SK-N-SH (cell line): ENCODE measurements at regions not wholly inside any gene's neighbourhood (a gene's known extent, or its start where the extent isn't known, plus 50 kb on each side); places are given as distances from the start of the nearest gene placed in this dataset.

Source experiments
- CTCF ChIA-PET: fragments of 300-600, 350-600 bp; formaldehyde crosslinking; extraction: SDS; loops from one replicate; lab custom pipeline; 2021; lab: Yijun Ruan, JAX
- POLR2A ChIA-PET: fragments of 350-600 bp; sonication (Branson Sonifier 250); formaldehyde crosslinking; extraction: SDS; loops from one replicate; lab custom pipeline; 2020; ENCODE audit warnings: antibody characterized with exemption, inconsistent platforms; lab: Yijun Ruan, JAX
- DNase-seq: peaks from one replicate; pipeline ENCODE4 v3.0.0; 2012
- H2AFZ ChIP-seq: fragments of 200-600 bp; sonication (generic); 2 replicates; pipeline ENCODE4 v1.8.1; 2016; ENCODE audit warnings: antibody characterized with exemption, mild to moderate bottlenecking, low read depth
- H3F3A ChIP-seq: fragments of 200-600 bp; sonication (generic); replicated peaks from 2 replicates; pipeline ENCODE3; 2016; ENCODE audit warnings: antibody characterized with exemption, mild to moderate bottlenecking; ENCODE audit not compliant: insufficient read depth
- H3K27ac ChIP-seq, 2 experiments: fragments of 200-500 bp in 1 of 2; fragments of 200-600 bp in 1 of 2; sonication (Bioruptor generic) in 1 of 2; sonication (generic), shearing (Covaris generic) in 1 of 2; 2 replicates each; pipeline versions ENCODE4 v1.5.1 to v1.6.1; 2014 to 2016; ENCODE audit warnings: low read depth in 2 of 2, inconsistent platforms in 1 of 2, low read length in 1 of 2, mild to moderate bottlenecking in 1 of 2, mixed read lengths in 1 of 2
- H3K27me3 ChIP-seq: fragments of 200-600 bp; sonication (generic), shearing (Covaris generic); 2 replicates; pipeline ENCODE4 v1.6.1; 2016; ENCODE audit warnings: mixed run types; ENCODE audit not compliant: insufficient read depth
- H3K36me3 ChIP-seq, 2 experiments: fragments of 200-500 bp in 1 of 2; fragments of 200-600 bp in 1 of 2; sonication (Bioruptor generic) in 1 of 2; sonication (generic) in 1 of 2; replicated peaks in 1 of 2; 2 replicates each; pipeline versions ENCODE3 to v1.5.1; 2014 to 2016; ENCODE audit warnings: low read length in 1 of 2, mild to moderate bottlenecking in 1 of 2; ENCODE audit not compliant: insufficient read depth in 2 of 2, control insufficient read depth in 1 of 2
- H3K4me1 ChIP-seq, 2 experiments: fragments of 200-500 bp in 1 of 2; fragments of 200-600 bp in 1 of 2; sonication (Bioruptor generic) in 1 of 2; sonication (generic), shearing (Covaris generic) in 1 of 2; 2 replicates each; pipeline versions ENCODE4 v1.5.1 to v1.6.1; 2014 to 2016; ENCODE audit warnings: low read depth in 1 of 2, low read length in 1 of 2, mixed run types in 1 of 2; ENCODE audit not compliant: insufficient read depth in 2 of 2, control insufficient read depth in 1 of 2
- H3K4me2 ChIP-seq: fragments of 200-600 bp; sonication (generic), shearing (Covaris generic); 2 replicates; pipeline ENCODE4 v1.6.1; 2017; ENCODE audit warnings: mixed run types
- H3K4me3 ChIP-seq, 2 experiments: fragments of 200-500 bp in 1 of 2; fragments of 200-600 bp in 1 of 2; sonication (Bioruptor generic) in 1 of 2; sonication (generic), shearing (Covaris generic) in 1 of 2; 2 replicates each; pipeline versions ENCODE4 v1.5.1 to v1.8.1; 2014 to 2016; ENCODE audit warnings: low read depth in 2 of 2, inconsistent platforms in 1 of 2, low read length in 1 of 2, mild to moderate bottlenecking in 1 of 2, mixed read lengths in 1 of 2, moderate library complexity in 1 of 2
- H3K79me2 ChIP-seq: fragments of 200-600 bp; sonication (generic); 2 replicates; pipeline ENCODE4 v1.8.1; 2017; ENCODE audit warnings: mild to moderate bottlenecking; ENCODE audit not compliant: insufficient read depth
- H3K9ac ChIP-seq: fragments of 200-600 bp; sonication (generic); 2 replicates; pipeline ENCODE4 v1.6.1; 2017; ENCODE audit warnings: mixed run types
- H3K9me2 ChIP-seq: fragments of 200-600 bp; sonication (generic); 2 replicates; pipeline ENCODE4 v1.6.1; 2017; ENCODE audit warnings: mixed run types
- H3K9me3 ChIP-seq: fragments of 200-600 bp; sonication (generic); 2 replicates; pipeline ENCODE4 v1.6.1; 2017; ENCODE audit warnings: mixed run types, mild to moderate bottlenecking, moderate library complexity
- H4K20me1 ChIP-seq: fragments of 200-600 bp; sonication (generic); 2 replicates; pipeline ENCODE4 v1.6.1; 2017; ENCODE audit warnings: mild to moderate bottlenecking, mixed run types; ENCODE audit not compliant: insufficient read depth
- CHD2 ChIP-seq: fragments of 150-350 bp; IDR thresholded peaks from 2 replicates; pipeline ENCODE4 v1.6.1; 2018; ENCODE audit warnings: low read length; ENCODE audit not compliant: partially characterized antibody
- EP300 ChIP-seq, 2 experiments: IDR thresholded peaks; 2 replicates each; pipeline versions ENCODE4 v1.4.0 to v1.6.1; 2012; ENCODE audit warnings: borderline replicate concordance in 1 of 2, low read depth in 1 of 2, low read length in 1 of 2
- FOSL2 ChIP-seq: IDR thresholded peaks from 2 replicates; pipeline ENCODE4 v1.4.0; 2012; ENCODE audit warnings: low read depth, mild to moderate bottlenecking, moderate library complexity, borderline replicate concordance
- FOXJ3 ChIP-seq: sonication (generic); formaldehyde crosslinking; IDR thresholded peaks from 2 replicates; pipeline ENCODE4 v1.5.1; 2020; ENCODE audit warnings: mild to moderate bottlenecking, missing genetic modification reagents
- FOXM1 ChIP-seq: IDR thresholded peaks from 2 replicates; pipeline ENCODE4 v1.4.0; 2012; ENCODE audit warnings: low read depth, mild to moderate bottlenecking
- GATA2 ChIP-seq: sonication (generic); formaldehyde crosslinking; IDR thresholded peaks from 2 replicates; pipeline ENCODE4 v1.5.0; 2020; ENCODE audit warnings: mild to moderate bottlenecking, missing genetic modification reagents
- JUND ChIP-seq: IDR thresholded peaks from 2 replicates; pipeline ENCODE4 v1.4.0; 2012
- MXI1 ChIP-seq: IDR thresholded peaks from 2 replicates; pipeline ENCODE4 v1.6.1; 2012; ENCODE audit warnings: mild to moderate bottlenecking, low read depth, low read length, improper control_type of control experiment
- POLR2AphosphoS5 ChIP-seq: IDR thresholded peaks from 2 replicates; pipeline ENCODE4 v1.6.1; 2012; ENCODE audit warnings: low read depth, low read length
- RAD21 ChIP-seq: IDR thresholded peaks from 2 replicates; pipeline ENCODE4 v1.6.1; 2012; ENCODE audit warnings: mild to moderate bottlenecking, low read length
- RCOR1 ChIP-seq: fragments of 150-350 bp; IDR thresholded peaks from 2 replicates; pipeline ENCODE4 v1.6.1; 2017; ENCODE audit warnings: antibody characterized with exemption, low read length
- RFX5 ChIP-seq: IDR thresholded peaks from 2 replicates; pipeline ENCODE4 v1.6.1; 2012; ENCODE audit warnings: mild to moderate bottlenecking, improper control_type of control experiment, low read length
- TAF1 ChIP-seq: IDR thresholded peaks from 2 replicates; pipeline ENCODE4 v1.6.1; 2012; ENCODE audit warnings: low read depth, mild to moderate bottlenecking, low read length, moderate library complexity, borderline replicate concordance
- TCF12 ChIP-seq: IDR thresholded peaks from 2 replicates; pipeline ENCODE4 v1.4.0; 2012
- TEAD4 ChIP-seq: IDR thresholded peaks from 2 replicates; pipeline ENCODE4 v1.4.0; 2012; ENCODE audit warnings: mild to moderate bottlenecking, borderline replicate concordance; ENCODE audit not compliant: insufficient read depth
- USF1 ChIP-seq: IDR thresholded peaks from 2 replicates; pipeline ENCODE4 v1.4.0; 2012; ENCODE audit warnings: low read depth, borderline replicate concordance
- USF2 ChIP-seq: fragments of 150-350 bp; IDR thresholded peaks from 2 replicates; pipeline ENCODE4 v1.6.1; 2017; ENCODE audit warnings: antibody characterized with exemption, low read length, low read depth, borderline replicate concordance
- YY1 ChIP-seq: IDR thresholded peaks from 2 replicates; pipeline ENCODE4 v1.4.0; 2012; ENCODE audit warnings: low read depth, mild to moderate bottlenecking
- WGBS: methylation state at CpG from one replicate; pipeline ENCODE4 v1.1.6; 2017; ENCODE audit warnings: low lambda C conversion rate; 5-methylcytosine and 5-hydroxymethylcytosine counted together

- Histone ChIP-seq H3K4me1 (peaks cover 0 to 7% of the 10 kb centered on the region in 2 experiments; a peak in 1 of 4 replicates), H3K9me2 (0 out of 2 replicates have a peak, but pooled peaks cover 2% of the 10 kb centered on the region), H3K27ac (peak overlapping the region in 1 of 2 experiments; percentile 86; a peak in 2 of 4 replicates), H3K27me3 (no peaks in the 10 kb centered on the region), H2AFZ (no peak overlapping the region), H3K36me3 (no peaks in the 10 kb centered on the region), H3K9me3 (no peaks in the 10 kb centered on the region), H3K79me2 (no peaks in the 10 kb centered on the region), H4K20me1 (no peaks in the 10 kb centered on the region), H3F3A (no peaks in the 10 kb centered on the region), H3K4me2 (no peak overlapping the region), H3K9ac (no peak overlapping the region), H3K4me3 (no peak overlapping the region)
- ChIA-PET POLR2A (no interaction called here), CTCF (interaction anchor here (1.0 to 1.2 kb wide), 2 partner anchors 30 to 377 kb away, joined by 3 read pairs; no protein-coding TSS in a partner anchor)
- TF ChIP-seq GATA2 (CRISPR knock-in tag) (peak; percentile 44; the same call in 1 of the 2 replicates), FOXJ3 (CRISPR knock-in tag) (0 out of 2 replicates have a peak, but pooled peaks have one; percentile 54), FOSL2 (no peak), RCOR1 (peak; percentile 75), EP300 (IDR thresholded peaks at IDR 0.05; ENCODE audit: borderline replicate concordance in 1 of 2, low read depth in 1 of 2, low read length in 1 of 2) (peak in 1 of 2 experiments; percentile 76; a peak in 2 of 4 replicates), CHD2 (no peak), TCF12 (0 out of 2 replicates have a peak, but pooled peaks have one; percentile 5), RAD21 (0 out of 2 replicates have a peak, but pooled peaks have one; percentile 13)
- DNase-seq = peak; percentile 45
- 23% methylated on average over 4 of the region's 4 CpGs for WGBS
Measured at GRCh38 chr10:29057822-29058331, 231.0 kb upstream of the LYZL1 start.

- no peaks in the 10 kb centered on the region for H3K9me3 ChIP-seq
- no peaks in the 10 kb centered on the region for H4K20me1 ChIP-seq
- no peak for TF ChIP-seq YY1
- no peak for TF ChIP-seq TCF12
- no peak for TF ChIP-seq USF2
- no peak for TF ChIP-seq TAF1
- no peak for TF ChIP-seq POLR2AphosphoS5
- TF ChIP-seq FOXJ3 (CRISPR knock-in tag) = no peak
- no peak for TF ChIP-seq USF1
- TF ChIP-seq TEAD4 = no peak
- no peak for TF ChIP-seq FOXM1
- TF ChIP-seq FOSL2 = no peak
- TF ChIP-seq RFX5 = no peak
- TF ChIP-seq JUND = no peak
- TF ChIP-seq MXI1 = no peak
- no peak overlapping the region for H3K9ac ChIP-seq
- no peaks in the 10 kb centered on the region for H3K79me2 ChIP-seq
- peaks cover 0 to 10% of the 10 kb centered on the region in 2 experiments; a peak in 2 of 4 replicates for H3K4me1 ChIP-seq
- H3K9me2 ChIP-seq = 0 out of 2 replicates have a peak, but pooled peaks cover 2% of the 10 kb centered on the region
- peak overlapping the region; percentile 89 for H2AFZ ChIP-seq
- H3K36me3 ChIP-seq = no peaks in the 10 kb centered on the region
- no peak overlapping the region; a peak in 1 of 4 replicates for H3K4me3 ChIP-seq
- ChIA-PET CTCF (interaction anchor here (0.9 to 1.4 kb wide), 2 partner anchors 18 to 42 kb away, joined by 3 read pairs; no protein-coding TSS in a partner anchor), POLR2A (no interaction called here)
- peaks cover 9% of the 10 kb centered on the region for H3F3A ChIP-seq
- WGBS = 29% methylated on average over 5 of the region's 5 CpGs
- H3K27me3 ChIP-seq = no peaks in the 10 kb centered on the region
- no peak for DNase-seq
- peak overlapping the region in 1 of 2 experiments; percentile 25; a peak in 2 of 4 replicates for H3K27ac ChIP-seq
- H3K4me2 ChIP-seq = peak overlapping the region; percentile 15; the same call in 1 of the 2 replicates
Measured at GRCh38 chr10:29063806-29064644, 224.8 kb upstream of the LYZL1 start.
